SK-N-SH (cell line): ENCODE measurements at regions not wholly inside any gene's neighbourhood (a gene's known extent, or its start where the extent isn't known, plus 50 kb on each side); places are given as distances from the start of the nearest gene placed in this dataset.

Experiments used
- CTCF ChIA-PET: fragments of 300-600, 350-600 bp; formaldehyde crosslinking; extraction: SDS; loops from one replicate; lab custom pipeline; 2021; lab: Yijun Ruan, JAX
- POLR2A ChIA-PET: fragments of 350-600 bp; sonication (Branson Sonifier 250); formaldehyde crosslinking; extraction: SDS; loops from one replicate; lab custom pipeline; 2020; ENCODE audit warnings: antibody characterized with exemption, inconsistent platforms; lab: Yijun Ruan, JAX
- DNase-seq: peaks from one replicate; pipeline ENCODE4 v3.0.0; 2012
- H2AFZ ChIP-seq: fragments of 200-600 bp; sonication (generic); 2 replicates; pipeline ENCODE4 v1.8.1; 2016; ENCODE audit warnings: antibody characterized with exemption, mild to moderate bottlenecking, low read depth
- H3F3A ChIP-seq: fragments of 200-600 bp; sonication (generic); replicated peaks from 2 replicates; pipeline ENCODE3; 2016; ENCODE audit warnings: antibody characterized with exemption, mild to moderate bottlenecking; ENCODE audit not compliant: insufficient read depth
- H3K27ac ChIP-seq, 2 experiments: fragments of 200-500 bp in 1 of 2; fragments of 200-600 bp in 1 of 2; sonication (Bioruptor generic) in 1 of 2; sonication (generic), shearing (Covaris generic) in 1 of 2; 2 replicates each; pipeline versions ENCODE4 v1.5.1 to v1.6.1; 2014 to 2016; ENCODE audit warnings: low read depth in 2 of 2, inconsistent platforms in 1 of 2, low read length in 1 of 2, mild to moderate bottlenecking in 1 of 2, mixed read lengths in 1 of 2
- H3K27me3 ChIP-seq: fragments of 200-600 bp; sonication (generic), shearing (Covaris generic); 2 replicates; pipeline ENCODE4 v1.6.1; 2016; ENCODE audit warnings: mixed run types; ENCODE audit not compliant: insufficient read depth
- H3K36me3 ChIP-seq, 2 experiments: fragments of 200-500 bp in 1 of 2; fragments of 200-600 bp in 1 of 2; sonication (Bioruptor generic) in 1 of 2; sonication (generic) in 1 of 2; replicated peaks in 1 of 2; 2 replicates each; pipeline versions ENCODE3 to v1.5.1; 2014 to 2016; ENCODE audit warnings: low read length in 1 of 2, mild to moderate bottlenecking in 1 of 2; ENCODE audit not compliant: insufficient read depth in 2 of 2, control insufficient read depth in 1 of 2
- H3K4me1 ChIP-seq, 2 experiments: fragments of 200-500 bp in 1 of 2; fragments of 200-600 bp in 1 of 2; sonication (Bioruptor generic) in 1 of 2; sonication (generic), shearing (Covaris generic) in 1 of 2; 2 replicates each; pipeline versions ENCODE4 v1.5.1 to v1.6.1; 2014 to 2016; ENCODE audit warnings: low read depth in 1 of 2, low read length in 1 of 2, mixed run types in 1 of 2; ENCODE audit not compliant: insufficient read depth in 2 of 2, control insufficient read depth in 1 of 2
- H3K4me2 ChIP-seq: fragments of 200-600 bp; sonication (generic), shearing (Covaris generic); 2 replicates; pipeline ENCODE4 v1.6.1; 2017; ENCODE audit warnings: mixed run types
- H3K4me3 ChIP-seq, 2 experiments: fragments of 200-500 bp in 1 of 2; fragments of 200-600 bp in 1 of 2; sonication (Bioruptor generic) in 1 of 2; sonication (generic), shearing (Covaris generic) in 1 of 2; 2 replicates each; pipeline versions ENCODE4 v1.5.1 to v1.8.1; 2014 to 2016; ENCODE audit warnings: low read depth in 2 of 2, inconsistent platforms in 1 of 2, low read length in 1 of 2, mild to moderate bottlenecking in 1 of 2, mixed read lengths in 1 of 2, moderate library complexity in 1 of 2
- H3K79me2 ChIP-seq: fragments of 200-600 bp; sonication (generic); 2 replicates; pipeline ENCODE4 v1.8.1; 2017; ENCODE audit warnings: mild to moderate bottlenecking; ENCODE audit not compliant: insufficient read depth
- H3K9ac ChIP-seq: fragments of 200-600 bp; sonication (generic); 2 replicates; pipeline ENCODE4 v1.6.1; 2017; ENCODE audit warnings: mixed run types
- H3K9me2 ChIP-seq: fragments of 200-600 bp; sonication (generic); 2 replicates; pipeline ENCODE4 v1.6.1; 2017; ENCODE audit warnings: mixed run types
- H3K9me3 ChIP-seq: fragments of 200-600 bp; sonication (generic); 2 replicates; pipeline ENCODE4 v1.6.1; 2017; ENCODE audit warnings: mixed run types, mild to moderate bottlenecking, moderate library complexity
- H4K20me1 ChIP-seq: fragments of 200-600 bp; sonication (generic); 2 replicates; pipeline ENCODE4 v1.6.1; 2017; ENCODE audit warnings: mild to moderate bottlenecking, mixed run types; ENCODE audit not compliant: insufficient read depth
- FOSL2 ChIP-seq: IDR thresholded peaks from 2 replicates; pipeline ENCODE4 v1.4.0; 2012; ENCODE audit warnings: low read depth, mild to moderate bottlenecking, moderate library complexity, borderline replicate concordance
- FOXJ3 ChIP-seq: sonication (generic); formaldehyde crosslinking; IDR thresholded peaks from 2 replicates; pipeline ENCODE4 v1.5.1; 2020; ENCODE audit warnings: mild to moderate bottlenecking, missing genetic modification reagents
- FOXM1 ChIP-seq: IDR thresholded peaks from 2 replicates; pipeline ENCODE4 v1.4.0; 2012; ENCODE audit warnings: low read depth, mild to moderate bottlenecking
- GABPA ChIP-seq: IDR thresholded peaks from 2 replicates; pipeline ENCODE4 v1.4.0; 2012; ENCODE audit warnings: low read depth, mild to moderate bottlenecking
- MXI1 ChIP-seq: IDR thresholded peaks from 2 replicates; pipeline ENCODE4 v1.6.1; 2012; ENCODE audit warnings: mild to moderate bottlenecking, low read depth, low read length, improper control_type of control experiment
- POLR2AphosphoS5 ChIP-seq: IDR thresholded peaks from 2 replicates; pipeline ENCODE4 v1.6.1; 2012; ENCODE audit warnings: low read depth, low read length
- RCOR1 ChIP-seq: fragments of 150-350 bp; IDR thresholded peaks from 2 replicates; pipeline ENCODE4 v1.6.1; 2017; ENCODE audit warnings: antibody characterized with exemption, low read length
- SIN3A ChIP-seq: IDR thresholded peaks from 2 replicates; pipeline ENCODE4 v1.6.1; 2012; ENCODE audit warnings: low read depth, mild to moderate bottlenecking, low read length, moderate library complexity, borderline replicate concordance
- TEAD4 ChIP-seq: IDR thresholded peaks from 2 replicates; pipeline ENCODE4 v1.4.0; 2012; ENCODE audit warnings: mild to moderate bottlenecking, borderline replicate concordance; ENCODE audit not compliant: insufficient read depth
- WGBS: methylation state at CpG from one replicate; pipeline ENCODE4 v1.1.6; 2017; ENCODE audit warnings: low lambda C conversion rate; 5-methylcytosine and 5-hydroxymethylcytosine counted together
- TF ChIP-seq, protein P1 (sequence below): fragments of 150-350 bp; IDR thresholded peaks from 2 replicates; pipeline ENCODE4 v1.6.1; 2016; ENCODE audit warnings: mild to moderate bottlenecking, low read depth, low read length
- TF ChIP-seq, protein P2 (sequence below): IDR thresholded peaks from 2 replicates; pipeline ENCODE4 v1.6.1; 2012; ENCODE audit warnings: mild to moderate bottlenecking, low read depth, low read length, moderate library complexity
- TF ChIP-seq, protein P3 (sequence below): fragments of 200-600 bp; sonication (generic); IDR thresholded peaks from 2 replicates; pipeline ENCODE4 v1.6.1; 2017; ENCODE audit warnings: antibody characterized with exemption, mild to moderate bottlenecking, moderate library complexity
- TF ChIP-seq, protein P4 (sequence below): IDR thresholded peaks from 2 replicates; pipeline ENCODE4; 2012

DNA sequence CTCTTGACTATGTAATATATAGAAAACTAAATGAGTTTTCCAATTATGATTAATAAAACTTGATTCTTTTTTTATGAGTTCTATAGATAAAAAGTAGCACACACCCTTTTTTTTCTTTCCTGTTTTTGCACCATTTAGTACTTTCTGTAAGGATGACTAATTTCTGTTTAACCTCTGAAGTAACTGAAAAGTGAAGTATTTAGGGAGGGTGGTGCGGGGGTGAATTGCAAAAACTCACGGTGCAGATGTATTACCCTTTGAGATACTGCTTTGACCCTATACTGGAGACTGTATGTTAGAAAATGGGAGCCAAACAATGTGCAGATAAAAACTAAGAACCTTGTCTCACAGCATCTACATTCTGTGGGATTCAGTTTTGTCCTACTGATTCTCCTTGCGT, 471.6 kb downstream of the DTHD1 start:
- Histone ChIP-seq H3K4me1 (no peaks in the 10 kb centered on the region), H3K36me3 (no peaks in the 10 kb centered on the region), H3K27ac (no peak overlapping the region), H2AFZ (no peak overlapping the region), H3K79me2 (no peaks in the 10 kb centered on the region), H3K4me2 (no peak overlapping the region), H3F3A (no peaks in the 10 kb centered on the region), H4K20me1 (no peaks in the 10 kb centered on the region), H3K4me3 (no peak overlapping the region), H3K9me3 (no peaks in the 10 kb centered on the region), H3K27me3 (no peaks in the 10 kb centered on the region), H3K9me2 (no peaks in the 10 kb centered on the region), H3K9ac (no peak overlapping the region)
- TF ChIP-seq FOXM1 (no peak), MXI1 (no peak), FOXJ3 (CRISPR knock-in tag) (no peak), SIN3A (no peak), RCOR1 (no peak), GABPA (no peak), FOSL2 (no peak), POLR2AphosphoS5 (no peak), TEAD4 (no peak)
- TF ChIP-seq, protein P1, sequence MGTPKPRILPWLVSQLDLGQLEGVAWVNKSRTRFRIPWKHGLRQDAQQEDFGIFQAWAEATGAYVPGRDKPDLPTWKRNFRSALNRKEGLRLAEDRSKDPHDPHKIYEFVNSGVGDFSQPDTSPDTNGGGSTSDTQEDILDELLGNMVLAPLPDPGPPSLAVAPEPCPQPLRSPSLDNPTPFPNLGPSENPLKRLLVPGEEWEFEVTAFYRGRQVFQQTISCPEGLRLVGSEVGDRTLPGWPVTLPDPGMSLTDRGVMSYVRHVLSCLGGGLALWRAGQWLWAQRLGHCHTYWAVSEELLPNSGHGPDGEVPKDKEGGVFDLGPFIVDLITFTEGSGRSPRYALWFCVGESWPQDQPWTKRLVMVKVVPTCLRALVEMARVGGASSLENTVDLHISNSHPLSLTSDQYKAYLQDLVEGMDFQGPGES: no peak
- TF ChIP-seq, protein P2, sequence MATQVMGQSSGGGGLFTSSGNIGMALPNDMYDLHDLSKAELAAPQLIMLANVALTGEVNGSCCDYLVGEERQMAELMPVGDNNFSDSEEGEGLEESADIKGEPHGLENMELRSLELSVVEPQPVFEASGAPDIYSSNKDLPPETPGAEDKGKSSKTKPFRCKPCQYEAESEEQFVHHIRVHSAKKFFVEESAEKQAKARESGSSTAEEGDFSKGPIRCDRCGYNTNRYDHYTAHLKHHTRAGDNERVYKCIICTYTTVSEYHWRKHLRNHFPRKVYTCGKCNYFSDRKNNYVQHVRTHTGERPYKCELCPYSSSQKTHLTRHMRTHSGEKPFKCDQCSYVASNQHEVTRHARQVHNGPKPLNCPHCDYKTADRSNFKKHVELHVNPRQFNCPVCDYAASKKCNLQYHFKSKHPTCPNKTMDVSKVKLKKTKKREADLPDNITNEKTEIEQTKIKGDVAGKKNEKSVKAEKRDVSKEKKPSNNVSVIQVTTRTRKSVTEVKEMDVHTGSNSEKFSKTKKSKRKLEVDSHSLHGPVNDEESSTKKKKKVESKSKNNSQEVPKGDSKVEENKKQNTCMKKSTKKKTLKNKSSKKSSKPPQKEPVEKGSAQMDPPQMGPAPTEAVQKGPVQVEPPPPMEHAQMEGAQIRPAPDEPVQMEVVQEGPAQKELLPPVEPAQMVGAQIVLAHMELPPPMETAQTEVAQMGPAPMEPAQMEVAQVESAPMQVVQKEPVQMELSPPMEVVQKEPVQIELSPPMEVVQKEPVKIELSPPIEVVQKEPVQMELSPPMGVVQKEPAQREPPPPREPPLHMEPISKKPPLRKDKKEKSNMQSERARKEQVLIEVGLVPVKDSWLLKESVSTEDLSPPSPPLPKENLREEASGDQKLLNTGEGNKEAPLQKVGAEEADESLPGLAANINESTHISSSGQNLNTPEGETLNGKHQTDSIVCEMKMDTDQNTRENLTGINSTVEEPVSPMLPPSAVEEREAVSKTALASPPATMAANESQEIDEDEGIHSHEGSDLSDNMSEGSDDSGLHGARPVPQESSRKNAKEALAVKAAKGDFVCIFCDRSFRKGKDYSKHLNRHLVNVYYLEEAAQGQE: no peak
- TF ChIP-seq, protein P3, sequence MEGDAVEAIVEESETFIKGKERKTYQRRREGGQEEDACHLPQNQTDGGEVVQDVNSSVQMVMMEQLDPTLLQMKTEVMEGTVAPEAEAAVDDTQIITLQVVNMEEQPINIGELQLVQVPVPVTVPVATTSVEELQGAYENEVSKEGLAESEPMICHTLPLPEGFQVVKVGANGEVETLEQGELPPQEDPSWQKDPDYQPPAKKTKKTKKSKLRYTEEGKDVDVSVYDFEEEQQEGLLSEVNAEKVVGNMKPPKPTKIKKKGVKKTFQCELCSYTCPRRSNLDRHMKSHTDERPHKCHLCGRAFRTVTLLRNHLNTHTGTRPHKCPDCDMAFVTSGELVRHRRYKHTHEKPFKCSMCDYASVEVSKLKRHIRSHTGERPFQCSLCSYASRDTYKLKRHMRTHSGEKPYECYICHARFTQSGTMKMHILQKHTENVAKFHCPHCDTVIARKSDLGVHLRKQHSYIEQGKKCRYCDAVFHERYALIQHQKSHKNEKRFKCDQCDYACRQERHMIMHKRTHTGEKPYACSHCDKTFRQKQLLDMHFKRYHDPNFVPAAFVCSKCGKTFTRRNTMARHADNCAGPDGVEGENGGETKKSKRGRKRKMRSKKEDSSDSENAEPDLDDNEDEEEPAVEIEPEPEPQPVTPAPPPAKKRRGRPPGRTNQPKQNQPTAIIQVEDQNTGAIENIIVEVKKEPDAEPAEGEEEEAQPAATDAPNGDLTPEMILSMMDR: no peak
- TF ChIP-seq, protein P4, sequence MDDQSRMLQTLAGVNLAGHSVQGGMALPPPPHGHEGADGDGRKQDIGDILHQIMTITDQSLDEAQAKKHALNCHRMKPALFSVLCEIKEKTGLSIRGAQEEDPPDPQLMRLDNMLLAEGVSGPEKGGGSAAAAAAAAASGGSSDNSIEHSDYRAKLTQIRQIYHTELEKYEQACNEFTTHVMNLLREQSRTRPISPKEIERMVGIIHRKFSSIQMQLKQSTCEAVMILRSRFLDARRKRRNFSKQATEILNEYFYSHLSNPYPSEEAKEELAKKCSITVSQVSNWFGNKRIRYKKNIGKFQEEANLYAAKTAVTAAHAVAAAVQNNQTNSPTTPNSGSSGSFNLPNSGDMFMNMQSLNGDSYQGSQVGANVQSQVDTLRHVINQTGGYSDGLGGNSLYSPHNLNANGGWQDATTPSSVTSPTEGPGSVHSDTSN: no peak
- POLR2A ChIA-PET: no interaction called here
- CTCF ChIA-PET: no interaction called here
- no peak for DNase-seq
- 13% methylated on average over 3 of the region's 3 CpGs for WGBS
